ENCODE measurements at regions not wholly inside any gene's neighbourhood (a gene's known extent, or its start where the extent isn't known, plus 50 kb on each side); places are given as distances from the start of the nearest gene placed in this dataset.

GRCh38 chr10:4532467-4532866 is 293.5 kb upstream of the AKR1E2 start:
- TF ChIP-seq EP300 (IDR thresholded peaks at IDR 0.05), result no peak
- TF ChIP-seq POLR2A (IDR thresholded peaks at IDR 0.05), result no peak
- TF ChIP-seq CTCF (IDR thresholded peaks at IDR 0.05), result no peak
